GM18870 (cell line): ENCODE measurements at regions not wholly inside any gene's neighbourhood (a gene's known extent, or its start where the extent isn't known, plus 50 kb on each side); places are given as distances from the start of the nearest gene placed in this dataset.

Source experiments
- ATAC-seq: cut with Tn5 transposase; IDR thresholded peaks from one replicate; pipeline ENCODE4 v1.9.1; 2021; ENCODE audit warnings: moderate library complexity; ENCODE audit not compliant: unreplicated experiment

- no peak for ATAC-seq
Measured at GRCh38 chr16:6031567-6031966, 934.0 kb upstream of the EEF2KMT start.

- ATAC-seq = no peak
Measured at GRCh38 chr16:6031102-6031501, 933.5 kb upstream of the EEF2KMT start.

DNA sequence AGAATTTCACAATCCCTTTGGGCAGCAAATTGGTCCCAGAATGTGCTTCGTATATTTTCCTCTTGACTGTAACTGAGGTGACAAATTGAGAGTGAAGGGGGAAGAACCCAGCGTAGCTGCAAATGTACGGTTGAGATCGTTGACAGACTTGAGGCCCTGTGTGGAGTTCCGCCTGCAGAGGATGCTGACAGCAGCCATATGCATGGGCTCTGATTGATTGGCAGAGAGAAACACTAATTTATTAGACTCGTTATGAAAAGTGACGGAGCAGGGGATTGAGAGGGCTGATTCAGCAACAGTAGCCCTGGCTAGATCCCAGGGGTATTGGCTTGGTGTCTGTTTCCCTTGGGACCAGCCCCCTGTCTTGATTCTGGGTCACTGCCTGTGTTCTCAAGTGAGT, 930.1 kb upstream of the EEF2KMT start:
- ATAC-seq = no peak

GRCh38 chr16:6023449-6023848, 925.9 kb upstream of the EEF2KMT start:
- no peak for ATAC-seq

DNA sequence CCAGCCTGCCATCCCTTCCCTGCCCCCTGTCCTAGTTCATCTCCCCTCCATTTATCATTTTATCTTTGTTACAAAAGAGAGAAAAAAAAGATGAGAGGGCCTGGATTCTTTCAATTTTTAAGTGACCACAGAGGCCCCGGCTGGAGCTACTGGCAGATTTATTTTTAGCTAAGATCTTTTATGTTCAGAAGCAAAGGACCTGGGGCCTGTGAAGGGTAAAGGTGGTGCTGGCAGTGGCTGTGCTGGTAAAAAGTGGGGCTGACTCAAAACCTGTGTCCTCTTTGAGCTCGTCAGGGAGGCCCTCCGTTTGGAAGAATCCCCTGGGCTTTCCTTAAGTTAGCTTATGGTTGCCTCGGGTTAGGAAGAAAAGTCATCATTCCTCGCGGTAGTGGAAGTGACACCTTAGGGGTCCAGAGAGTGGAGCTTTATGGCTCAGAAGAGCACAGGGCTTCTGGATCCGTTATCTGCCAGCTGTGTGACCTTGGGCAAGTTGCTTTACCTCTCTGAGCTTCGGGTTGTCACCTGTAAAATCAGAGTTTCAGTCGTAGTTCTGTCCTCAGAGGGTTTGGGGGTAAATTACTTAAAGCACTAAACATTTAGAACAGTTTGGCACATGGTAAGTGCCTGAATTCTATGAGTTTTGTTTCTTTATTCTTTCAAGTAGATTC, 923.8 kb upstream of the EEF2KMT start:
- no peak for ATAC-seq

GRCh38 chr16:6020162-6020985, 922.8 kb upstream of the EEF2KMT start:
- no peak for ATAC-seq

GRCh38 chr16:6019490-6019991, 921.9 kb upstream of the EEF2KMT start:
- no peak for ATAC-seq

DNA sequence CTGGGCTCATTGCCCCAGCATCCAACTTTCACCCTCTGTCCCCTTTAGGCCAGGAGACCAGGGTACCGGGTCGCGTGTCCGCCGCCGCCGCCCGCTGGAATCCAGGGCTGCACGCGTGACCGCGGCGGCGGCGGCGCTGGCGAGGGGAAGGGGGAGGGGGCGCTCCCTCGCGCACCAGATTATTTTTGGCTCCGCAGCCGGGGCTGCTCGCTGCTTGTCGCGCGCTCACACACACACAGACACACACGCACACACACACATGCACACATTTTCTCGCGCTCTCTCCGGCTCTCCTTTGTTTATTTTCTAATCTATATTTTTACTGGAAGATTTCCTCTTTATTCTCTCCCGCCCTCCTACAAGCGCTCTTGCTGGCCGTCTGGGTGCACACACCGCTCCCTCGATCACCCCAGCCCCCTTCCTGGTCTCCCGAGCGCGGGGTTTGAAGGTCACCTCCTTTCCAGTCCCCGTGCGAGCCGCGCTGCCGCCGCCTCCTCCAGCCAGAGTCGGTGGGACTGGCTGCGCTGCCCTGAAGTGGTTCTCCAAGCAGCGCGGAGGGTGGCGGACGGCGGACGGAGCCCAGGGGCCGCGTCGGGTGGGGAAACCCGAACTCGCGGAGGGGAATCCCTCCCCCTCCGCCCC, 921.4 kb upstream of the EEF2KMT start:
- ATAC-seq = no peak

DNA sequence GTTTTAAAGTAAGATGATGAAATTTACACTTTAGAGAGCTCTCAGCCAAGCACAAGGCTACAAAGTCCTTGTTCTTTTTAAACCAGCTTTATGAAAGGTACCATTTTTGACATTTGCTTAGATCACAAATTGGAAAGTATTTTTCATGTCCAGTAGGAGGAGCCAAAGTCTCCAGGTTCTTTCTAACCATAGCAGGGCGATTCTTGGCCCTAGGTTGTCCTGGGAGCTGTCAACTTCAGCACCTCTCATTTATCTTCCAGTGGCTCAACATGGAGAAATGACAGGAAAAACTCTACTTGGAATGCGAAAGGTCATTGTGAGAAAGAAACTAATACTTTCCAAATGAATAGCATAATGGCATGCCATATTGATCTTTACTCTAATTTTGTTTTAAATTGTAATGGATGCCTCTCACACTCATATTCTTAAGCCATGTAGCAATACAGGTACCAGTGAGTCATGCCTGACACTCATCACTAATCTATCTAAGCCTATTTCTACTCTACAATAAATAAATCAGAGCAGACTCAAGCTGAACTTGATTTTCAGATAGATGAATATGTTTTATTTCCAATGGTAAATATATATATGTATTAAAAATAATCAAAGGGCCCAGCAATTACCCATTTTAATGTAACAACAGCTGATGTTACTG, 919.1 kb upstream of the EEF2KMT start:
- no peak for ATAC-seq

GRCh38 chr16:6012716-6013115, 915.1 kb upstream of the EEF2KMT start:
- ATAC-seq = no peak

- ATAC-seq = no peak
Measured at GRCh38 chr16:6009151-6009550, 911.6 kb upstream of the EEF2KMT start.

DNA sequence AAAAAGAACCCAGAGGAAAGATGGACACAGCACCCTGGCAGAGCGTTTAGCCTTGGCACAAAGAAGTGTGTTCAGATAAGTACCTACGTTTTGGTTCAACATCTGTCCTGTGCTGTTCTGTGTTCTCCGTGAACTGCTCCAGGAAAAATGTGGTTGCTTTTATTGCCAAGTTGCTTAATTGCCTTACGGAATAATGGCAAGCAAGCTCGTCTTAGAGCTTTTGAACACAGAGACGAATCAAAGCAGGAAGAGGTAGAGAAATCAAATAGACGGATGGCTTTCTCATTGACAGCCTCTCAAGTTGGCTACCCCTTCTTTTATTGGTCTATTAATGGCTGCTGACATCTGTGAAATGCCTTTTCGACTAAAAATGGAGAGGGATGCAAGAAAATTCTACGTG, 911.1 kb upstream of the EEF2KMT start:
- ATAC-seq = no peak

DNA sequence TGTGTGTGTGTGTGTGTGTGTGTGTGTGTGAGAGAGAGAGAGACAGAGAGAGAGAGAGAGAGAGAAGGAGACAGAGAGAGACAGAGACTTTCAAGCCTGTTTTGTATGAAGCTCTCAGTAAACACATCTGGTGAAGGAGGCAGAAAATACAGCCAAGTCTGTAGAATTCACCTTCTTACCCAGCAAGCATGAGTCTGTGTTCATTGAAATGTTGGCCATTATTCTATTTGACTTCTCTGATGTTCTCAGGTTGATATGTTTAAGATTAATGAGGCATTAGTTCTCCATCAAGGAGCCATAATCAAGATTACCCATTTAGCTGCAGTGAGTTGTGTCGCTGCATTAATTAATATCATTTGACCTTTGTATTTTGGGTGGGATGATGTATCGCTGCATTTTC, 895.8 kb upstream of the EEF2KMT start:
- ATAC-seq = no peak

DNA sequence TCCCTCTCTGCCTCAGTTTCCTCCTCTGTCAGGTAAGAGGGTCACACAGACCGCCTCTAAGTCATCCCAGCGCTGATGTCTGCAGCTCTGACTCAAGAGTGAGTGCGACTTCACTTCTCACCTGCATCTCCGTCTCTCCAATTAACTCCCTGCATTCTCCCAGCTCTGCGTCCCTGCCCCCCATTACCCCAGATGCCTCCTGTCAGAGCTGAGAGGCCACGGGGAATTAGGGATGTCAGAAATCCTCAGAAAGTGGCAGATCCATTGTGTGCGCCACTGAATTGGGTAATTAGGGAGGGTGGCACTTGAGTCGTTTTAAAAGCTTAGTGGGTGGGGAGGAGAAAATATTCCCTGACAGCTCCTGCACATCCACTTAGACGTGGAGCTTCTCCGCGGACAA, 885.4 kb upstream of the EEF2KMT start:
- no peak for ATAC-seq

GRCh38 chr16:5979905-5980550, 882.4 kb upstream of the EEF2KMT start:
- ATAC-seq = no peak

DNA sequence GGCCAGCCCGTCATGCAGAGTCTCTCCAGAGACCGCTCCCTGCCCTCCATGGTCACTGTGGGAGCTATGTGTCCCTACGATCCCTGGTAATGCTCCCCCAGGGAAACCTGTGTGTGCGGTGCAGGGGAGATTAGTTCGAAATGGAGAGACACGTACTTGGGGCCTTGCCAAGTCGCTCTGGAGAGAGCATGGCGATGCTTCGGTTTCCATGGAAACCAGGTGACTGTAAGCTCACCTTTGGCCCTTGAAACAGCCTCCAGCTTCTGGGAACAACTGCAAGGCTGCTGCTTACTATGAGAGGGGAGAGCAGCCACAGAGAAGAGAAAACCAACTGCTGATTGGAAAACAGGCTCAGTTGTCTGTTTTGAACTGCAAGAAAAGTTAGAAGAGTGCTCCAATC, 879.7 kb upstream of the EEF2KMT start:
- ATAC-seq = no peak

- ATAC-seq = no peak
Measured at GRCh38 chr16:5972747-5973146, 875.2 kb upstream of the EEF2KMT start.

DNA sequence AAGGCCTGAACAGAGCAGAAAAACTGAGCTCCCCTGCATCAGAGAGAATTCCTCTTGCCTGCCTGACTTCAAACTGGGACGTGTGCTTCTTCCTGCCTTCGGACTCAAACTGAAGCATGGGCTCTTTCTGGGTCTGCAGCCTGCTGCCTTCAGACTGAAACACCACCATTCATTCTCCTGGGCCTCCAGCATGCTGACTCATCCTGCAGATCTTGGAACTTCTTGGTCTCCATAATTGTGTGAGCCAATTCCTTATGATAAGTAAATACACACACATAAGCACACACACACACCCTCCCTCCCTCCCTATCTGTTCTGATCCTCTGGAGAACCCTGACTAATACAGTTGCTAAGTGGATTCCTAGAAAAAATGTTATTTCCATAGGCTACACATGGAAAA, 874.3 kb upstream of the EEF2KMT start:
- no peak for ATAC-seq

DNA sequence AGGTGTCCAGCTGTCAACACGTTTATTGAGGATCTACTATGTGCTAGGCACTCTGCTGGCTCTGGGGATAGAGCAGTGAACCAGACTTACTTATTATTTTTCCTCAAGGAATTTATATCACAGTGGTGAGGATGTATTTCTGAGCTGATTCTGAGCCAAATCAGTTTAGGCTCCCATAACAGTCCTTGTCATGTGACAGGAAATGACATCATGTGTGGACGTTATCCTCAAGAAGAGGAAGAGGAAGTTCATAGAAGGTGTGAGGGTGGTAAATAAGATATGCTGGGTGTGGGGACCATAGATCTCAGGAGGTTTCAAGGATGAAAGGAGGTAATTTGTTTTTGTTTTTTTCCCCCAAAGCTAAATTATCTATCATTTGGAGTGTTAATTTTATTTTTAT, 873.5 kb upstream of the EEF2KMT start:
- ATAC-seq = no peak

GRCh38 chr16:5966004-5966403, 868.4 kb upstream of the EEF2KMT start:
- ATAC-seq = no peak

DNA sequence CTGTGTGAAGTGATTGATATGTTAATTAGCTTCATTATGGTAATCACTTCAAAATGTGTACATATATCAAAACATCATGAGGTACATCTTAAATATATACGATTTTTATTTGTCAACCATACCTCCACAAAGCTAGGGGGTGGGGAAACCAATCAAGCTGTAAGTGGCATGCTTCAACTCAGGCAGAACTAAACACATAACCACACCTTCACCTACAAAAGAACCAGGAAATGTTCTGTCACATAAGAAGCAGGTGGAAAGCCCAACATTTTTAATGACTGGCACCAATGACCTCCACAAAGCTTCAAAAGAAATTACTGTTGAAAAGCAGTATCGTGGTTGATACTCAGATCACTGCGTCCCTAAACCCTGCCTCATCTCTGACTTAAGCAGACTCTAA, 867.7 kb upstream of the EEF2KMT start:
- no peak for ATAC-seq
